Naive thymus-derived CD4-positive, alpha-beta T cell (primary cell): ENCODE measurements at regions not wholly inside any gene's neighbourhood (a gene's known extent, or its start where the extent isn't known, plus 50 kb on each side); places are given as distances from the start of the nearest gene placed in this dataset.

Experiments used
- ATAC-seq: fragments of 150-1000 bp; cut with Tn5 transposase; 2 replicates; pipeline ENCODE4 v1.10.0; 2021; ENCODE audit warnings: mild to moderate bottlenecking, moderate library complexity
- CTCF ChIA-PET: fragments of 350-600 bp; sonication (Branson Sonifier 250); formaldehyde crosslinking; loops from one replicate; lab custom pipeline; 2021; ENCODE audit warnings: antibody characterized with exemption; lab: Charles Lee
- POLR2A ChIA-PET: fragments of 350-600 bp; sonication (Branson Sonifier 250); formaldehyde crosslinking; loops from one replicate; lab custom pipeline; 2021; ENCODE audit warnings: antibody characterized with exemption, inconsistent platforms; lab: Charles Lee
- DNase-seq, 9 donors: peaks; one replicate each; pipeline versions ENCODE4 v3.0.0 to v3.0.0-alpha.2; 2020 to 2022; ENCODE audit warnings: mixed read lengths in 1 of 9
- H3K27ac ChIP-seq: one replicate; pipeline ENCODE4 v1.7.0; 2013; ENCODE audit warnings: mild to moderate bottlenecking, low read depth, low read length, moderate library complexity
- H3K27me3 ChIP-seq, 2 donors: one replicate each; pipeline ENCODE4 v1.7.0; 2013; ENCODE audit warnings: low read length in 2 of 2, mild to moderate bottlenecking in 2 of 2, moderate library complexity in 2 of 2; ENCODE audit not compliant: control insufficient read depth in 2 of 2, insufficient read depth in 2 of 2
- H3K36me3 ChIP-seq, 3 experiments: 1 replicate in 2 of 3; 2 replicates in 1 of 3; pipeline ENCODE4 v1.7.0; 2013; ENCODE audit warnings: low read length in 3 of 3, mild to moderate bottlenecking in 3 of 3, moderate library complexity in 1 of 3; ENCODE audit not compliant: insufficient read depth in 3 of 3, control insufficient read depth in 2 of 3
- H3K4me1 ChIP-seq, 2 donors: one replicate each; pipeline ENCODE4 v1.7.0; 2013; ENCODE audit warnings: low read length in 2 of 2, mild to moderate bottlenecking in 2 of 2, moderate library complexity in 1 of 2; ENCODE audit not compliant: control insufficient read depth in 2 of 2, insufficient read depth in 2 of 2
- H3K4me3 ChIP-seq: 2 replicates; pipeline ENCODE4 v1.7.0; 2013; ENCODE audit warnings: mild to moderate bottlenecking, low read length
- H3K9me3 ChIP-seq, 3 experiments: 1 replicate in 2 of 3; 2 replicates in 1 of 3; pipeline ENCODE4 v1.7.0; 2013; ENCODE audit warnings: low read length in 3 of 3; ENCODE audit not compliant: control insufficient read depth in 2 of 3
- H3K27ac Mint-ChIP-seq, 9 donors: one replicate each; pipeline ENCODE4 v1.8.0; 2020 to 2022; ENCODE audit warnings: mixed read lengths in 9 of 9, mild to moderate bottlenecking in 8 of 9, moderate library complexity in 5 of 9, inconsistent platforms in 2 of 9
- H3K27me3 Mint-ChIP-seq, 5 donors: one replicate each; pipeline ENCODE4 v1.8.0; 2021 to 2022; ENCODE audit warnings: mixed read lengths in 5 of 5, mild to moderate bottlenecking in 1 of 5
- H3K36me3 Mint-ChIP-seq, 5 donors: one replicate each; pipeline ENCODE4 v1.8.0; 2020 to 2022; ENCODE audit warnings: mixed read lengths in 5 of 5, mild to moderate bottlenecking in 3 of 5, inconsistent platforms in 1 of 5
- H3K4me1 Mint-ChIP-seq, 7 donors: one replicate each; pipeline ENCODE4 v1.8.0; 2020 to 2022; ENCODE audit warnings: mixed read lengths in 7 of 7, mild to moderate bottlenecking in 3 of 7, inconsistent platforms in 1 of 7
- H3K4me3 Mint-ChIP-seq, 10 donors: one replicate each; pipeline ENCODE4 v1.8.0; 2020 to 2022; ENCODE audit warnings: mild to moderate bottlenecking in 10 of 10, mixed read lengths in 10 of 10, moderate library complexity in 6 of 10, inconsistent platforms in 2 of 10
- H3K9me3 Mint-ChIP-seq, 11 donors: one replicate each; pipeline ENCODE4 v1.8.0; 2020 to 2022; ENCODE audit warnings: mixed read lengths in 11 of 11, mild to moderate bottlenecking in 4 of 11, inconsistent platforms in 1 of 11, moderate library complexity in 1 of 11
- intact Hi-C, 2 donors: fragments of 100-400 bp; cut with micrococcal nuclease; formaldehyde crosslinking; loops; one replicate each; pipeline ENCODE4 v1.15.1; 2023

- intact Hi-C loops = no loop called here
- Mint-ChIP-seq H3K27ac (no peak overlapping the region), H3K4me1 (no peaks in the 10 kb centered on the region), H3K9me3 (peaks cover 0 to 7% (median 4%) of the 10 kb centered on the region in 11 donors), H3K36me3 (peaks cover 0 to 4% (median 0%) of the 10 kb centered on the region in 5 donors), H3K27me3 (peaks cover 0 to 30% (median 24%) of the 10 kb centered on the region in 5 donors), H3K4me3 (no peak overlapping the region)
- DNase-seq (no peak), ATAC-seq (no peak)
- Histone ChIP-seq H3K9me3 (no peaks in the 10 kb centered on the region), H3K4me3 (no peak overlapping the region), H3K4me1 (no peaks in the 10 kb centered on the region), H3K36me3 (no peaks in the 10 kb centered on the region), H3K27me3 (no peaks in the 10 kb centered on the region), H3K27ac (no peak overlapping the region)
- ChIA-PET POLR2A (no interaction called here), CTCF (no interaction called here)
Measured at GRCh38 chr1:4002061-4002521, 102.0 kb upstream of the C1orf174 start.

GRCh38 chr1:4002741-4003140, 102.7 kb upstream of the C1orf174 start:
- Histone ChIP-seq H3K27me3 (no peaks in the 10 kb centered on the region), H3K36me3 (no peaks in the 10 kb centered on the region), H3K27ac (no peak overlapping the region), H3K4me3 (no peak overlapping the region), H3K9me3 (peaks cover 0 to 4% (median 0%) of the 10 kb centered on the region in 3 experiments), H3K4me1 (no peaks in the 10 kb centered on the region)
- ATAC-seq = no peak
- intact Hi-C loops = no loop called here
- no peak overlapping the region for H3K4me3 Mint-ChIP-seq
- POLR2A ChIA-PET = no interaction called here
- H3K9me3 Mint-ChIP-seq = peaks cover 0 to 13% (median 7%) of the 10 kb centered on the region in 11 donors
- peaks cover 0 to 26% (median 22%) of the 10 kb centered on the region in 5 donors for H3K27me3 Mint-ChIP-seq
- H3K4me1 Mint-ChIP-seq = no peaks in the 10 kb centered on the region
- H3K27ac Mint-ChIP-seq = no peak overlapping the region
- DNase-seq = no peak
- peaks cover 0 to 8% (median 0%) of the 10 kb centered on the region in 5 donors for H3K36me3 Mint-ChIP-seq
- CTCF ChIA-PET = no interaction called here

DNA sequence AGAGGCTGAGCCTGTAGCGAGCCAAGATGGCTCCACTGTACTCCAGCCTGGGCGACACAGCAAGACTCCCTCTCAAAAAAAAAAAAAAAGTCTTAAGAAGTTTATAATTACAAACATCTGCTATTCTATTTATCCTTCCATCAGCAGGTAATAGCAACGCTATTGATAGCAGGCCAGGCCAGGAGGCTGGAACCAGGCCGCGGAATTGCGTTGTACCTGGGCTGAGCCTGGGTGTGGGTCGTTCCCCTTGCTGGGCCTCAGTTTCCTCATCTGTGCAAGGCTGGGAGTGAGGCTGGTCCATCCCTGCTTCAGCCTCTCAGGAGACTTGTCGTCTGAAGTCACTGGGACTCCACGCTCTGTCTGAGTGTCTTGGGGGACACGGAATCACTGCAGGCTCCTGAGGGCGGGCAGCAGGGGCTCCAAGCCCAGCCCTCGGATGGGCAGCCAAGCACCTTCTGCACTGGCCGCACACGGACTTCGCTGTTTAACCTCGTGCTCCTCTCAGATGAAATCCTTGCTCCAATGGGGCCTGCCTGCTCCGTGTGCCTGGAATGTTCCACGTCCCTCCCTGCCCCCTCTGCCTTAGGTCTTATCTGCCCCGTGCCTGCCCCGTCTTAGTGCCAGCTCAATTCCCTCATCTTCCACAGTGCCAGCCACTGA, 103.9 kb upstream of the C1orf174 start:
- Mint-ChIP-seq H3K27me3 (peaks cover 0 to 19% (median 15%) of the 10 kb centered on the region in 5 donors), H3K4me3 (no peak overlapping the region), H3K4me1 (no peaks in the 10 kb centered on the region), H3K36me3 (peaks cover 0 to 9% (median 0%) of the 10 kb centered on the region in 5 donors), H3K27ac (no peak overlapping the region), H3K9me3 (peaks cover 0 to 19% (median 7%) of the 10 kb centered on the region in 11 donors)
- intact Hi-C loops = no loop called here
- DNase-seq (no peak), ATAC-seq (no peak)
- Histone ChIP-seq H3K27me3 (no peaks in the 10 kb centered on the region), H3K9me3 (peaks cover 0 to 8% (median 0%) of the 10 kb centered on the region in 3 experiments), H3K36me3 (no peaks in the 10 kb centered on the region), H3K4me1 (no peaks in the 10 kb centered on the region), H3K4me3 (no peak overlapping the region), H3K27ac (no peak overlapping the region)
- CTCF ChIA-PET = no interaction called here
- POLR2A ChIA-PET = no interaction called here

GRCh38 chr1:4004635-4005430, 104.8 kb upstream of the C1orf174 start:
- H3K27ac Mint-ChIP-seq = no peak overlapping the region
- peaks cover 0 to 8% (median 0%) of the 10 kb centered on the region in 3 experiments for H3K9me3 ChIP-seq
- CTCF ChIA-PET = no interaction called here
- intact Hi-C loops = no loop called here
- H3K4me3 Mint-ChIP-seq = no peak overlapping the region
- peaks cover 0 to 19% (median 9%) of the 10 kb centered on the region in 11 donors for H3K9me3 Mint-ChIP-seq
- H3K27ac ChIP-seq = no peak overlapping the region
- no peaks in the 10 kb centered on the region for H3K36me3 ChIP-seq
- no peaks in the 10 kb centered on the region for H3K4me1 Mint-ChIP-seq
- peaks cover 0 to 20% (median 14%) of the 10 kb centered on the region in 5 donors for H3K27me3 Mint-ChIP-seq
- ATAC-seq (no peak), DNase-seq (no peak)
- H3K4me1 ChIP-seq = no peaks in the 10 kb centered on the region
- no peak overlapping the region for H3K4me3 ChIP-seq
- POLR2A ChIA-PET = no interaction called here
- H3K36me3 Mint-ChIP-seq = peaks cover 0 to 9% (median 0%) of the 10 kb centered on the region in 5 donors
- H3K27me3 ChIP-seq = no peaks in the 10 kb centered on the region

DNA sequence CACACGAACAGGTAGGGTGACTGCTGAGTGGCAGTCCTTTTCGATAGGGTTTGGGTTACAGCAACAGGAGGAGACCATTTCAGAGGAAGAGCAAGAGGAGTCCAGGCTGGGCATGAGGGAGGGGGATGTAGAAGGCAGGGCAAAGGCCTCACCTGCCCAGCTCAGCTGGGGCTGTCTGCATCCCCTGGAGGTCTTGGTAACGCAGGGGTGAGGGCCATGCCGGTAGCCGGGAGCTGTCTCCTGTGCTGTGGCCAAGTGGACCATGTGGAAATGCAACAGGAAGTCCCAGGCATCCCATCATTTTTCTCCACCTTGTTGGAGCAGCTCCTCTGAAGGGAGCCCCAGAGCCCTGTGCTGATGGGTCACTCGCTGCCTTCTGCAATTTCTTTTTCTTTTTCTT, 105.4 kb upstream of the C1orf174 start:
- H3K4me3 Mint-ChIP-seq = no peak overlapping the region
- H3K27ac ChIP-seq = no peak overlapping the region
- no peaks in the 10 kb centered on the region for H3K36me3 ChIP-seq
- ATAC-seq (no peak), DNase-seq (no peak)
- CTCF ChIA-PET = no interaction called here
- H3K9me3 ChIP-seq = peaks cover 0 to 8% (median 0%) of the 10 kb centered on the region in 3 experiments
- H3K27me3 Mint-ChIP-seq = peaks cover 0 to 23% (median 14%) of the 10 kb centered on the region in 5 donors
- POLR2A ChIA-PET = no interaction called here
- intact Hi-C loops = no loop called here
- H3K27ac Mint-ChIP-seq = no peak overlapping the region
- no peaks in the 10 kb centered on the region for H3K27me3 ChIP-seq
- H3K36me3 Mint-ChIP-seq = peaks cover 0 to 9% (median 0%) of the 10 kb centered on the region in 5 donors
- H3K9me3 Mint-ChIP-seq = peaks cover 0 to 19% (median 9%) of the 10 kb centered on the region in 11 donors
- H3K4me1 ChIP-seq = no peaks in the 10 kb centered on the region
- H3K4me3 ChIP-seq = no peak overlapping the region
- H3K4me1 Mint-ChIP-seq = no peaks in the 10 kb centered on the region

- H3K27me3 ChIP-seq = no peaks in the 10 kb centered on the region
- Mint-ChIP-seq H3K4me3 (no peak overlapping the region), H3K27me3 (peaks cover 0 to 16% (median 12%) of the 10 kb centered on the region in 5 donors), H3K27ac (no peak overlapping the region), H3K36me3 (peaks cover 0 to 9% (median 0%) of the 10 kb centered on the region in 5 donors), H3K4me1 (no peaks in the 10 kb centered on the region), H3K9me3 (peaks cover 0 to 19% (median 9%) of the 10 kb centered on the region in 11 donors)
- no peak overlapping the region for H3K27ac ChIP-seq
- no peaks in the 10 kb centered on the region for H3K4me1 ChIP-seq
- DNase-seq (no peak), ATAC-seq (no peak)
- intact Hi-C loops = no loop called here
- ChIA-PET POLR2A (no interaction called here), CTCF (no interaction called here)
- H3K36me3 ChIP-seq = no peaks in the 10 kb centered on the region
- peaks cover 0 to 8% (median 0%) of the 10 kb centered on the region in 3 experiments for H3K9me3 ChIP-seq
- no peak overlapping the region for H3K4me3 ChIP-seq
Measured at GRCh38 chr1:4006676-4007374, 106.8 kb upstream of the C1orf174 start.
